ENCODE measurements at regions not wholly inside any gene's neighbourhood (a gene's known extent, or its start where the extent isn't known, plus 50 kb on each side); places are given as distances from the start of the nearest gene placed in this dataset.

- Histone ChIP-seq H3K27ac (ENCODE audit: low read depth, low read length) (no peak overlapping the region), H3K27me3 (ENCODE audit: insufficient read depth, low read length) (peaks cover 9% of the 10 kb centered on the region; the same call in 1 of the 2 replicates), H3K4me2 (ENCODE audit: low read length) (no peak overlapping the region), H4K20me1 (ENCODE audit: insufficient read depth) (no peaks in the 10 kb centered on the region), H3K9me3 (ENCODE audit: control insufficient read depth in 1 of 2, insufficient read depth in 1 of 2, low read depth in 1 of 2, low read length in 2 of 2) (peaks cover 0 to 8% of the 10 kb centered on the region in 2 experiments; a peak in 2 of 4 replicates), H3K4me1 (ENCODE audit: control insufficient read depth in 1 of 2, insufficient read depth in 2 of 2, low read length in 2 of 2) (no peaks in the 10 kb centered on the region), H3K79me2 (ENCODE audit: insufficient read depth, low read length) (no peaks in the 10 kb centered on the region), H3K9ac (ENCODE audit: low read length) (no peak overlapping the region), H2AFZ (ENCODE audit: low read depth, low read length, poor library complexity, severe bottlenecking) (no peak overlapping the region), H3K4me3 (replicated peaks in 1 of 2; ENCODE audit: low read depth in 1 of 2, low read length in 2 of 2) (no peak overlapping the region), H3K36me3 (ENCODE audit: control insufficient read depth in 1 of 2, insufficient read depth in 2 of 2, low read length in 2 of 2) (no peaks in the 10 kb centered on the region), H3K9me2 (ENCODE audit: insufficient read depth) (no peaks in the 10 kb centered on the region)
- RAD21 ChIA-PET (ENCODE audit: low non-redundant PET in 1 of 2, low total read pairs in 2 of 2, uncharacterized antibody in 2 of 2, unreplicated experiment in 2 of 2): no interaction called here
- no TSS peak for BruUV-seq (replicated peaks)
- CTCF ChIA-PET: no interaction called here
- POLR2A ChIA-PET: no interaction called here
- DNase-seq (ENCODE audit: low read depth, low spot score) (no peak), ATAC-seq (no peak)
- intact Hi-C loops (cut with micrococcal nuclease): no loop called here
- TF ChIP-seq EZH2 (IDR thresholded peaks at IDR 0.05) (no peak), SP1 (IDR thresholded peaks at IDR 0.05; ENCODE audit: low read depth) (no peak), ZBTB33 (IDR thresholded peaks at IDR 0.05; ENCODE audit: extremely low read depth, insufficient replicate concordance, low read length) (no peak), ELF1 (IDR thresholded peaks at IDR 0.05; ENCODE audit: borderline replicate concordance, low read depth) (no peak), POLR2AphosphoS5 (IDR thresholded peaks at IDR 0.05; ENCODE audit: low read depth, low read length) (no peak), SIN3A (IDR thresholded peaks at IDR 0.05; ENCODE audit: low read depth) (no peak), REST (IDR thresholded peaks at IDR 0.05; ENCODE audit: low read depth) (no peak)
Observed at GRCh38 chr14:101428409-101428808, 132.9 kb upstream of the DIO3 start.
